Esophagus muscularis mucosa (tissue), 4 donors: ENCODE measurements at regions not wholly inside any gene's neighbourhood (a gene's known extent, or its start where the extent isn't known, plus 50 kb on each side); places are given as distances from the start of the nearest gene placed in this dataset.

Source experiments
- DNase-seq: peaks from one replicate; pipeline ENCODE4 v3.0.0-alpha.2; 2017; ENCODE audit errors: extremely low spot score
- H3K27ac ChIP-seq, 4 donors: fragments of 200-600 bp; sonication (generic); replicated peaks in 1 of 4; 1 replicate in 3 of 4; 2 replicates in 1 of 4; pipeline ENCODE4 v1.5.1; 2016 to 2019; ENCODE audit warnings: mild to moderate bottlenecking in 1 of 4
- H3K27me3 ChIP-seq, 4 donors: fragments of 200-600 bp; sonication (generic); one replicate each; pipeline versions ENCODE4 v1.5.1 to v1.6.0; 2016 to 2019
- H3K36me3 ChIP-seq, 4 donors: fragments of 200-600 bp; sonication (generic); one replicate each; pipeline ENCODE4 v1.5.1; 2016 to 2019
- H3K4me1 ChIP-seq, 4 donors: fragments of 200-600 bp; sonication (generic); one replicate each; pipeline ENCODE4 v1.5.1; 2016 to 2019
- H3K4me3 ChIP-seq, 4 donors: fragments of 200-600 bp; sonication (generic); 1 replicate in 2 of 4; 2 replicates in 2 of 4; pipeline ENCODE4 v1.5.1; 2016 to 2019; ENCODE audit warnings: mild to moderate bottlenecking in 4 of 4, moderate library complexity in 1 of 4
- H3K9me3 ChIP-seq, 4 donors: fragments of 200-600 bp; sonication (generic); 1 replicate in 3 of 4; 2 replicates in 1 of 4; pipeline ENCODE4 v1.5.1; 2016 to 2019
- CTCF ChIP-seq, 3 experiments: fragments of 200-600 bp in 2 of 3; fragments of 450-650 bp in 1 of 3; sonication (generic) in 2 of 3; IDR thresholded peaks; one replicate each; pipeline ENCODE4 v1.5.1; 2017 to 2019; ENCODE audit warnings: antibody characterized with exemption in 3 of 3, mild to moderate bottlenecking in 2 of 3, moderate library complexity in 1 of 3
- EP300 ChIP-seq: sonication (generic); formaldehyde crosslinking; IDR thresholded peaks from one replicate; pipeline ENCODE4 v1.6.1; 2017; ENCODE audit warnings: antibody characterized with exemption
- POLR2A ChIP-seq: fragments of 450-650 bp; IDR thresholded peaks from one replicate; pipeline ENCODE4 v1.6.1; 2017; ENCODE audit warnings: antibody characterized with exemption, moderate library complexity, mild to moderate bottlenecking, low read depth
- POLR2AphosphoS5 ChIP-seq, 2 donors: sonication (generic); formaldehyde crosslinking; IDR thresholded peaks; one replicate each; pipeline ENCODE4 v1.6.1; 2017; ENCODE audit warnings: antibody characterized with exemption in 2 of 2
- WGBS: methylation state at CpG from one replicate; pipeline ENCODE4 v1.1.5; 2018; 5-methylcytosine and 5-hydroxymethylcytosine counted together
- intact Hi-C: fragments of 100-400 bp; cut with DNase I; formaldehyde crosslinking; loops from one replicate; pipeline ENCODE4 v1.15.1; 2023

DNA sequence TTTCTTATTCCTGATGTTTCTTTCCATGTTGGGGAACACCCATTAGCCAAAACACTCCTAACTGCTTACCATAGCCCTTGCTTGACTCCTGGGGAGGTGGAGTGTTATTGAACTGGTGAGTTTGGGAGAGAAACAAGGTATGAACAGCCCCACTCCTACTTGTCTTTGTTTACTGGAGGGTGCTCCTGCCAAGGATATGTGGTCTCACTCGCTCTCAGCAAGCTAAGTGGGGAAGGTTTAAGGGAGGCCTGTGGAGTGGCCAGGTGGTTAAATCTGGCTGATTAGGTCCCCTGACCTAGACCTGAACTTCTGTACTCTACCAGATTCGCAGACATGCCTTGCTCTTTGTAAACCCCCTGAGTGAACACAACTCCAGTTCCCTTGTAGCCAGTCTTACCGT, 300.1 kb downstream of the PTEN start:
- Histone ChIP-seq H3K9me3 (no peaks in the 10 kb centered on the region), H3K36me3 (no peaks in the 10 kb centered on the region), H3K4me3 (no peak overlapping the region), H3K4me1 (peaks cover 3 to 8% (median 7%) of the 10 kb centered on the region in 4 donors), H3K27me3 (no peaks in the 10 kb centered on the region), H3K27ac (no peak overlapping the region)
- no peak for DNase-seq
- intact Hi-C loops, result no loop called here
- no peak for TF ChIP-seq POLR2AphosphoS5 (IDR thresholded peaks at IDR 0.05)
- no peak for TF ChIP-seq EP300
- no peak for TF ChIP-seq POLR2A
- TF ChIP-seq CTCF (IDR thresholded peaks at IDR 0.05), result no peak
- WGBS, result 96% methylated on average over 3 of the region's 3 CpGs

DNA sequence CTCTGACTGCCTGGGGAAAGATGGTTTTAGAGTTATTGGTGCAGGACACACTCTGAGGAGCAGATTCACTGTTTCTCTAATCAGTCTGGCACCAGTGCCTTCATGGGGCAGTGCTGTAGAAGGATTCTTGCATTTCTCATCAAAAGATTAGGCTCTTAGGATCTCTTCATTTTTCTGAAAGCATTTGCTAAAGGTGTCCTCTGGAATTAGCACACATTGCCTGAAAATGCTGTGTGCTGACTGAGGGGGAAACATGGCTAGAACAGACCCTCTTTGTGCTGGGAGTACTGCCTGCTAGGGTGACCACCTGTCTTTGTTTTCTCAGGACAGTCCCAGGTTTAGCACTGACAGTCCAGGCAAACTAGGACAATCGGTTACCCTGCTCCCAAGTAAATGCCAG, 301.0 kb downstream of the PTEN start:
- no peak for TF ChIP-seq POLR2A
- TF ChIP-seq CTCF (IDR thresholded peaks at IDR 0.05), result no peak
- no peak for TF ChIP-seq EP300
- TF ChIP-seq POLR2AphosphoS5 (IDR thresholded peaks at IDR 0.05), result no peak
- Histone ChIP-seq H3K27ac (no peak overlapping the region), H3K36me3 (no peaks in the 10 kb centered on the region), H3K4me1 (peaks cover 0 to 3% (median 0%) of the 10 kb centered on the region in 4 donors), H3K9me3 (no peaks in the 10 kb centered on the region), H3K27me3 (no peaks in the 10 kb centered on the region), H3K4me3 (no peak overlapping the region)
- WGBS, result 80% methylated on average over 1 of the region's 1 CpG
- intact Hi-C loops, result no loop called here
- no peak for DNase-seq

DNA sequence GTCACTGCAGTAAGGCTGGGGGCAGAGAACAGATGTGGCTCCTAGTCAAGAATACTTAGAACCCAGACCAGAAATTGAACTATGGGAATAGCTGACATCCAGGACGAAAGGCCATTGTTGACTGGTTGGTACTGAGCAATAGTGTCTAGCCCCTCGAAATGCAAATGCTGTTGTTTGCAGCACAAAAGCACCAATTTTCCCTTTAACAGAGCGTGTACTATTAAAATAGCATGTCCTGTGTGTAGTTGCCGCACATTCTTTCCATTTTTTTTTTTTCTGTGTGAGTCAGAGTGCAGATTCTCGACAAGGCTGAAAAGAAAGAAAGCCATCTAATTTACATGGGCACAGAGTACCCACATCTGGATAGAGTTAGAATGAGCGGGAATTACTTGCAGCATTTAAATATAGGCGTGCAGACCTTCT, 302.4 kb downstream of the PTEN start:
- 89% methylated on average over 7 of the region's 7 CpGs for WGBS
- no peaks in the 10 kb centered on the region for H3K9me3 ChIP-seq
- no peaks in the 10 kb centered on the region for H3K27me3 ChIP-seq
- H3K27ac ChIP-seq, result peak overlapping the region in 1 of 4 donors; percentile 15
- intact Hi-C loops, result no loop called here
- no peaks in the 10 kb centered on the region for H3K36me3 ChIP-seq
- peaks cover 0 to 3% (median 0%) of the 10 kb centered on the region in 4 donors for H3K4me1 ChIP-seq
- H3K4me3 ChIP-seq, result no peak overlapping the region
- DNase-seq, result no peak
- TF ChIP-seq POLR2A (no peak), CTCF (IDR thresholded peaks at IDR 0.05) (no peak), EP300 (no peak), POLR2AphosphoS5 (IDR thresholded peaks at IDR 0.05) (no peak)

GRCh38 chr10:88168171-88169036, 305.0 kb downstream of the PTEN start:
- Histone ChIP-seq H3K27me3 (no peaks in the 10 kb centered on the region), H3K27ac (no peak overlapping the region), H3K36me3 (no peaks in the 10 kb centered on the region), H3K9me3 (no peaks in the 10 kb centered on the region), H3K4me3 (no peak overlapping the region), H3K4me1 (peaks cover 0 to 3% (median 0%) of the 10 kb centered on the region in 4 donors)
- intact Hi-C loops, result no loop called here
- DNase-seq, result no peak
- WGBS, result 98% methylated on average over 3 of the region's 3 CpGs
- TF ChIP-seq CTCF (IDR thresholded peaks at IDR 0.05) (no peak), EP300 (no peak)

DNA sequence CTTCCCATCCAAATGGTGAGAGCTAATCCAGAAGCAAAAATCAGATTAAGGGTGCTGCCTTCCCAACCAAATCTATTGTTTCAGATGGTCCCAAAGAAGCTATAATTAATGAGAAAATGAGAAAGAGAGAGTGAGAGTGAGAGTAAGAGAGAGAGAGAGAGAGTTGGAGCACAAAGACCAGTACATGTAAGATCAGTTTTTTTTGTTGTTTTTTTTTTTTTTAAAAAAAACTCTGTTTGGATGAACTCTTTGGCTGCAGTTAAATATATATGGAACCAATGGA, 305.6 kb downstream of the PTEN start:
- intact Hi-C loops, result no loop called here
- Histone ChIP-seq H3K4me1 (peaks cover 0 to 3% (median 0%) of the 10 kb centered on the region in 4 donors), H3K27me3 (no peaks in the 10 kb centered on the region), H3K4me3 (no peak overlapping the region), H3K9me3 (no peaks in the 10 kb centered on the region), H3K36me3 (no peaks in the 10 kb centered on the region), H3K27ac (no peak overlapping the region)
- DNase-seq, result no peak
- TF ChIP-seq CTCF (IDR thresholded peaks at IDR 0.05) (no peak), EP300 (no peak), POLR2AphosphoS5 (IDR thresholded peaks at IDR 0.05) (no peak), POLR2A (no peak)
